ENCODE measurements at regions not wholly inside any gene's neighbourhood (a gene's known extent, or its start where the extent isn't known, plus 50 kb on each side); places are given as distances from the start of the nearest gene placed in this dataset.

DNA sequence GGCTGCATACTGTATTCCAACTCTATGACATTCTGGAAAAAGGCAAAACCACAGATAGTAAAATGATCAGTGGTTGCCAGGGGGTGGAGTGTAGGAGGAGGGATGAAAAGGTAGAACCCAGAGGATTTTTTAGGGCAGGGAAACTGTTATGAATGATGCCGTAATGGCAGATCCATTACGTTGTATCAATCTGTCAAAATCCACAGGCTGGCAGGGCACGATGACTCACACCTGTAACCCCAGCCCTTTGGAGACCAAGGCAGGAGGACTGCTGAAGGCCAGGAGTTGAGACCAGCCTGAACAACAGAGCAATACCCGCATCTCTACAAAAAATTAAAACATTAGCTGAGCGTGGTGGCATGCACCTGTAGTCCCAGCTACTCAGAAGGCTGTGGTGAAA, 91.8 kb downstream of the RMI2 start:
- no peak overlapping the region for H2AFZ ChIP-seq (ENCODE audit: low read depth)
- H3K9ac ChIP-seq, result no peak overlapping the region
- no peak overlapping the region for H3K4me2 ChIP-seq
- H4K20me1 ChIP-seq (ENCODE audit: insufficient read depth), result no peaks in the 10 kb centered on the region
- no peak overlapping the region for H3K4me3 ChIP-seq (IDR thresholded peaks at IDR 0.05; ENCODE audit: insufficient read depth, low read depth, low read length)
- no peaks in the 10 kb centered on the region for H3K79me2 ChIP-seq (ENCODE audit: insufficient read depth, low read depth)
- no peaks in the 10 kb centered on the region for H3K36me3 ChIP-seq (ENCODE audit: insufficient read depth)
- H3K4me1 ChIP-seq (ENCODE audit: low read depth, poor library complexity, severe bottlenecking), result no peaks in the 10 kb centered on the region
- H3K27me3 ChIP-seq (ENCODE audit: insufficient read depth, low read depth), result no peaks in the 10 kb centered on the region
- H3K27ac ChIP-seq, result no peak overlapping the region
- no peak for TF ChIP-seq CTCF (conservative IDR thresholded peaks at IDR 0.05; ENCODE audit: low read depth, low read length)

GRCh38 chr16:11439790-11440656, 94.8 kb downstream of the RMI2 start:
- H4K20me1 ChIP-seq (ENCODE audit: insufficient read depth), result no peaks in the 10 kb centered on the region
- no peaks in the 10 kb centered on the region for H3K36me3 ChIP-seq (ENCODE audit: insufficient read depth)
- H3K9ac ChIP-seq, result no peak overlapping the region
- no peaks in the 10 kb centered on the region for H3K79me2 ChIP-seq (ENCODE audit: insufficient read depth, low read depth)
- no peak overlapping the region for H3K4me2 ChIP-seq
- no peak overlapping the region for H3K4me3 ChIP-seq (IDR thresholded peaks at IDR 0.05; ENCODE audit: insufficient read depth, low read depth, low read length)
- no peak overlapping the region for H2AFZ ChIP-seq (ENCODE audit: low read depth)
- no peaks in the 10 kb centered on the region for H3K27me3 ChIP-seq (ENCODE audit: insufficient read depth, low read depth)
- no peak overlapping the region for H3K27ac ChIP-seq
- H3K4me1 ChIP-seq (ENCODE audit: low read depth, poor library complexity, severe bottlenecking), result no peaks in the 10 kb centered on the region
- no peak for TF ChIP-seq CTCF (conservative IDR thresholded peaks at IDR 0.05; ENCODE audit: low read depth, low read length)

- H4K20me1 ChIP-seq (ENCODE audit: insufficient read depth), result no peaks in the 10 kb centered on the region
- no peaks in the 10 kb centered on the region for H3K4me1 ChIP-seq (ENCODE audit: low read depth, poor library complexity, severe bottlenecking)
- no peak overlapping the region for H3K4me3 ChIP-seq (IDR thresholded peaks at IDR 0.05; ENCODE audit: insufficient read depth, low read depth, low read length)
- no peak for TF ChIP-seq CTCF (conservative IDR thresholded peaks at IDR 0.05; ENCODE audit: low read depth, low read length)
- H3K27ac ChIP-seq, result no peak overlapping the region
- H3K4me2 ChIP-seq, result no peak overlapping the region
- no peak overlapping the region for H2AFZ ChIP-seq (ENCODE audit: low read depth)
- no peaks in the 10 kb centered on the region for H3K27me3 ChIP-seq (ENCODE audit: insufficient read depth, low read depth)
- no peaks in the 10 kb centered on the region for H3K79me2 ChIP-seq (ENCODE audit: insufficient read depth, low read depth)
- H3K36me3 ChIP-seq (ENCODE audit: insufficient read depth), result no peaks in the 10 kb centered on the region
- H3K9ac ChIP-seq, result no peak overlapping the region
Observed at GRCh38 chr16:11440657-11441012, 95.4 kb downstream of the RMI2 start.

DNA sequence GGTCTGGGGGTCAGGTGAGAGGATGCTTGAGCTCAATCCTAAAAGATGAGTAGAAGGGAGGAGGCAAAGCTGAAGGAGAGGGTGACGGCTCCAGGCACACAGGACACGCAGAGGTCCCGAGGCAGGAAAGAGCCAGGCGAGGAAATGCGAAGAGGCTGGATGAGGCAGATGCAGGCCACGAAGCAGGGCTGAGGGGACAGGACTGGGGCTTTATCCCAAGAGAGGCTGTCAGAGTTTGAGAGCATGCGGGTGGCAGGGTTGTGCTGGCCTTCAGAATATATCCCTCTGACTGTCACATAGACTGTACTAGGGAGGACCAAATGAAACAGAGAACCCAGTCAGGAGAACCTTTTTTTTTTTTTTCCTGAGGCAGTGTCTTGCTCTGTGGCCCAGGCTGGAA, 100.2 kb downstream of the RMI2 start:
- no peak for TF ChIP-seq CTCF (conservative IDR thresholded peaks at IDR 0.05; ENCODE audit: low read depth, low read length)

More for the DNA sequence above, 100.2 kb downstream of the RMI2 start:
- no peak overlapping the region for H2AFZ ChIP-seq (ENCODE audit: low read depth)
- no peak overlapping the region for H3K4me2 ChIP-seq
- H3K4me1 ChIP-seq (ENCODE audit: low read depth, poor library complexity, severe bottlenecking), result no peaks in the 10 kb centered on the region
- H3K27me3 ChIP-seq (ENCODE audit: insufficient read depth, low read depth), result no peaks in the 10 kb centered on the region
- H4K20me1 ChIP-seq (ENCODE audit: insufficient read depth), result no peaks in the 10 kb centered on the region
- H3K4me3 ChIP-seq (IDR thresholded peaks at IDR 0.05; ENCODE audit: insufficient read depth, low read depth, low read length), result no peak overlapping the region
- H3K27ac ChIP-seq, result no peak overlapping the region
- no peak overlapping the region for H3K9ac ChIP-seq
- H3K36me3 ChIP-seq (ENCODE audit: insufficient read depth), result no peaks in the 10 kb centered on the region
- no peaks in the 10 kb centered on the region for H3K79me2 ChIP-seq (ENCODE audit: insufficient read depth, low read depth)
